ENCODE measurements at regions not wholly inside any gene's neighbourhood (a gene's known extent, or its start where the extent isn't known, plus 50 kb on each side); places are given as distances from the start of the nearest gene placed in this dataset.

GRCh38 chr2:168338803-168339437 is 91.5 kb upstream of the STK39 start:
- Mint-ChIP-seq H3K36me3 (ENCODE audit: low read depth) (no peaks in the 10 kb centered on the region), H3K9me3 (no peaks in the 10 kb centered on the region), H3K27me3 (ENCODE audit: low read depth) (peaks cover 11% of the 10 kb centered on the region), H3K4me3 (no peak overlapping the region), H3K4me1 (no peaks in the 10 kb centered on the region), H3K27ac (no peak overlapping the region)
- TF ChIP-seq, protein P1, sequence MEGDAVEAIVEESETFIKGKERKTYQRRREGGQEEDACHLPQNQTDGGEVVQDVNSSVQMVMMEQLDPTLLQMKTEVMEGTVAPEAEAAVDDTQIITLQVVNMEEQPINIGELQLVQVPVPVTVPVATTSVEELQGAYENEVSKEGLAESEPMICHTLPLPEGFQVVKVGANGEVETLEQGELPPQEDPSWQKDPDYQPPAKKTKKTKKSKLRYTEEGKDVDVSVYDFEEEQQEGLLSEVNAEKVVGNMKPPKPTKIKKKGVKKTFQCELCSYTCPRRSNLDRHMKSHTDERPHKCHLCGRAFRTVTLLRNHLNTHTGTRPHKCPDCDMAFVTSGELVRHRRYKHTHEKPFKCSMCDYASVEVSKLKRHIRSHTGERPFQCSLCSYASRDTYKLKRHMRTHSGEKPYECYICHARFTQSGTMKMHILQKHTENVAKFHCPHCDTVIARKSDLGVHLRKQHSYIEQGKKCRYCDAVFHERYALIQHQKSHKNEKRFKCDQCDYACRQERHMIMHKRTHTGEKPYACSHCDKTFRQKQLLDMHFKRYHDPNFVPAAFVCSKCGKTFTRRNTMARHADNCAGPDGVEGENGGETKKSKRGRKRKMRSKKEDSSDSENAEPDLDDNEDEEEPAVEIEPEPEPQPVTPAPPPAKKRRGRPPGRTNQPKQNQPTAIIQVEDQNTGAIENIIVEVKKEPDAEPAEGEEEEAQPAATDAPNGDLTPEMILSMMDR (IDR thresholded peaks at IDR 0.05; ENCODE audit: unreplicated experiment in 3 of 3), result no peak

- Mint-ChIP-seq H3K27ac (no peak overlapping the region), H3K36me3 (ENCODE audit: low read depth) (no peaks in the 10 kb centered on the region), H3K27me3 (ENCODE audit: low read depth) (peaks cover 11% of the 10 kb centered on the region), H3K9me3 (no peaks in the 10 kb centered on the region), H3K4me1 (no peaks in the 10 kb centered on the region), H3K4me3 (no peak overlapping the region)
- TF ChIP-seq, protein P1 (IDR thresholded peaks at IDR 0.05; ENCODE audit: unreplicated experiment in 3 of 3), result no peak
Measured at GRCh38 chr2:168340931-168341330, 93.5 kb upstream of the STK39 start.

GRCh38 chr2:168343586-168343985 is 96.2 kb upstream of the STK39 start:
- H3K9me3 Mint-ChIP-seq, result no peaks in the 10 kb centered on the region
- no peak overlapping the region for H3K27ac Mint-ChIP-seq
- TF ChIP-seq, protein P1 (IDR thresholded peaks at IDR 0.05; ENCODE audit: unreplicated experiment in 3 of 3), result no peak
- H3K4me1 Mint-ChIP-seq, result peaks cover 7% of the 10 kb centered on the region
- H3K36me3 Mint-ChIP-seq (ENCODE audit: low read depth), result no peaks in the 10 kb centered on the region
- no peak overlapping the region for H3K4me3 Mint-ChIP-seq
- peaks cover 4% of the 10 kb centered on the region for H3K27me3 Mint-ChIP-seq (ENCODE audit: low read depth)

DNA sequence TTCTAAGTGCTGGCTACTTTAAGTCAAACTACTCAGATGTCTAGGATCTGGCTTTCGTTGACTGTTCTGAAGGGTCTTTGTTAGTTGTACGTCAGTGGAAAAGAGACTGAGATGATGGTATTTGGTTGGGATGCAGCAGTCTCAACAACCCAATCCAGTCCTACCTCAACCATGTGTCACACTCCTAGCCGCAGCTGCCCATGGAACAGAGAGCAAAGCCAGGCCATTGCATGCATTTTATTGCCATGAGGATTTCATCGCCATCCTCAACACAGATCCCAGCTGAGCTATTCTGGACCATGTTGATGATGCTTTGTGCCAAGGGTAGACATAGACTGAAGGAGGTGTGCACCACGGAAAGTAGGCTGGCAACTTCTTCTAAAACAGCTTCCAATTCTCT is 97.3 kb upstream of the STK39 start:
- no peak overlapping the region for H3K27ac Mint-ChIP-seq
- no peaks in the 10 kb centered on the region for H3K36me3 Mint-ChIP-seq (ENCODE audit: low read depth)
- TF ChIP-seq, protein P1 (IDR thresholded peaks at IDR 0.05; ENCODE audit: unreplicated experiment in 3 of 3), result no peak
- H3K27me3 Mint-ChIP-seq (ENCODE audit: low read depth), result peaks cover 4% of the 10 kb centered on the region
- no peaks in the 10 kb centered on the region for H3K9me3 Mint-ChIP-seq
- H3K4me1 Mint-ChIP-seq, result peaks cover 7% of the 10 kb centered on the region
- no peak overlapping the region for H3K4me3 Mint-ChIP-seq

DNA sequence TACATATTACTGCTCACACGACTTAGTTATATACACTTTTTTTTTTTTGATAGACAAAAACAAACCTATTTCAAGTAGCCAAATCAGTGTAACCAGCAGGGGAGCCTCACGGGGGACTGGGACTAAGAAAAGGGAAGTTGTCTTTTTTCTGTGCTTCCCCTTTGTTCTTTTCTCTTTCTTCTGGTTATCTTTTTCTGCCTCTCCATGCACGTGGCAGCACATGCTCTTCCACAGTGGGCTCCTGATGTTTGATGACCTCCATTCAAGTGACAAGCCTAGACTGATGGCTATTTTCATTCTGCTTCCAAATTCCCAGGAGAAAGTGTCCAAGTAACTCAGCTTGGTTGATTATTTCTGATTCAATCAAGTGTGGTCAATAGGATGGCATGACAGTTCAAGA is 98.2 kb upstream of the STK39 start:
- H3K4me3 Mint-ChIP-seq, result no peak overlapping the region

More for the DNA sequence above, 98.2 kb upstream of the STK39 start:
- Mint-ChIP-seq H3K4me1 (peaks cover 16% of the 10 kb centered on the region), H3K9me3 (no peaks in the 10 kb centered on the region), H3K27ac (no peak overlapping the region), H3K36me3 (ENCODE audit: low read depth) (no peaks in the 10 kb centered on the region), H3K27me3 (ENCODE audit: low read depth) (peaks cover 4% of the 10 kb centered on the region)
- TF ChIP-seq, protein P1 (IDR thresholded peaks at IDR 0.05; ENCODE audit: unreplicated experiment in 3 of 3), result no peak
